ENCODE measurements at regions not wholly inside any gene's neighbourhood (a gene's known extent, or its start where the extent isn't known, plus 50 kb on each side); places are given as distances from the start of the nearest gene placed in this dataset.

DNA sequence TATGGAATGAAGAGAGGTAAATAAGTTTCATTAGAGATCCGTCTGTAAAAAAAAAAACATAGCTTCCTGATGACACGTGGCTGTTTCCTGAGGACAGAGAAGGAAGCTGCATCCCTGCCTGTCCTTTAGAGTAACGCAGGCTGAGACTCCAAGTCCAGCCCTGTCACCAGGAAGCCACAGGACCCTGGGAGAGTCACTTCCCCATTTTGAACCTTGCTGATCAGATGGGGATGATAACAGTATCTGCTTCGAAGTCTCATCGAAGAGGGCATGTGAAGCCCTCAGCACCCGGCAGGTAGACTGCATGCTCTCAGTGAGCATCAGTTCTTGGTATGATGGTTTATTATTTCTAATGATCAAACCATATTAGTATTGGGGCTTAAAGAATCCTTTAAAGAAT lies 139.1 kb upstream of the KCNG1 start:
- TF ChIP-seq, protein P1, sequence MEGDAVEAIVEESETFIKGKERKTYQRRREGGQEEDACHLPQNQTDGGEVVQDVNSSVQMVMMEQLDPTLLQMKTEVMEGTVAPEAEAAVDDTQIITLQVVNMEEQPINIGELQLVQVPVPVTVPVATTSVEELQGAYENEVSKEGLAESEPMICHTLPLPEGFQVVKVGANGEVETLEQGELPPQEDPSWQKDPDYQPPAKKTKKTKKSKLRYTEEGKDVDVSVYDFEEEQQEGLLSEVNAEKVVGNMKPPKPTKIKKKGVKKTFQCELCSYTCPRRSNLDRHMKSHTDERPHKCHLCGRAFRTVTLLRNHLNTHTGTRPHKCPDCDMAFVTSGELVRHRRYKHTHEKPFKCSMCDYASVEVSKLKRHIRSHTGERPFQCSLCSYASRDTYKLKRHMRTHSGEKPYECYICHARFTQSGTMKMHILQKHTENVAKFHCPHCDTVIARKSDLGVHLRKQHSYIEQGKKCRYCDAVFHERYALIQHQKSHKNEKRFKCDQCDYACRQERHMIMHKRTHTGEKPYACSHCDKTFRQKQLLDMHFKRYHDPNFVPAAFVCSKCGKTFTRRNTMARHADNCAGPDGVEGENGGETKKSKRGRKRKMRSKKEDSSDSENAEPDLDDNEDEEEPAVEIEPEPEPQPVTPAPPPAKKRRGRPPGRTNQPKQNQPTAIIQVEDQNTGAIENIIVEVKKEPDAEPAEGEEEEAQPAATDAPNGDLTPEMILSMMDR (IDR thresholded peaks at IDR 0.05; ENCODE audit: low read length) = no peak
- TF ChIP-seq EZH2 (optimal IDR thresholded peaks at IDR 0.05; ENCODE audit: low read depth, low read length) = no peak
